ENCODE measurements at regions not wholly inside any gene's neighbourhood (a gene's known extent, or its start where the extent isn't known, plus 50 kb on each side); places are given as distances from the start of the nearest gene placed in this dataset.
"Not testable (repeated sequence)": the region's sequence is repeated elsewhere in the genome, so short reads cannot be mapped to it uniquely, and the experiment has no call there.

GRCh38 chr15:22569486-22569885 is 110.8 kb downstream of the GOLGA6L22 start:
- DNase-seq (ENCODE audit: low read depth in 2 of 2): not testable (repeated sequence)

GRCh38 chr15:22572152-22572735 is 113.5 kb downstream of the GOLGA6L22 start:
- not testable (repeated sequence) for DNase-seq (ENCODE audit: low read depth in 2 of 2); H3K4me1 ChIP-seq (ENCODE audit: control insufficient read depth, extremely low read depth, insufficient read depth, low read length); H3K4me3 ChIP-seq (replicated peaks in 1 of 4; ENCODE audit: control extremely low read depth in 1 of 4, insufficient read depth in 1 of 4, low read depth in 3 of 4, low read length in 4 of 4); H3K9me3 ChIP-seq (ENCODE audit: control insufficient read depth, insufficient read depth, low read depth, low read length); H3K9ac ChIP-seq (ENCODE audit: insufficient read depth, low read length); H3K27me3 ChIP-seq (ENCODE audit: control insufficient read depth, insufficient read depth, low read length); H3K79me2 ChIP-seq (ENCODE audit: control insufficient read depth, insufficient read depth, low read length); H3K4me2 ChIP-seq (ENCODE audit: extremely low read depth, insufficient read depth, low read length); H3K27ac ChIP-seq (ENCODE audit: insufficient read depth, low read length); H2AFZ ChIP-seq (ENCODE audit: low read length); H3K36me3 ChIP-seq (ENCODE audit: control insufficient read depth, insufficient read depth, low read length); H4K20me1 ChIP-seq (ENCODE audit: control insufficient read depth, extremely low read depth, insufficient read depth, low read length)

More at GRCh38 chr15:22569486-22569885, 110.8 kb downstream of the GOLGA6L22 start:
- not testable (repeated sequence) for H3K27me3 ChIP-seq (ENCODE audit: control insufficient read depth, insufficient read depth, low read length); H4K20me1 ChIP-seq (ENCODE audit: control insufficient read depth, extremely low read depth, insufficient read depth, low read length); H3K4me3 ChIP-seq (replicated peaks in 1 of 4; ENCODE audit: control extremely low read depth in 1 of 4, insufficient read depth in 1 of 4, low read depth in 3 of 4, low read length in 4 of 4); H3K9me3 ChIP-seq (ENCODE audit: control insufficient read depth, insufficient read depth, low read depth, low read length); H3K27ac ChIP-seq (ENCODE audit: insufficient read depth, low read length); H3K79me2 ChIP-seq (ENCODE audit: control insufficient read depth, insufficient read depth, low read length); H3K9ac ChIP-seq (ENCODE audit: insufficient read depth, low read length); H3K4me2 ChIP-seq (ENCODE audit: extremely low read depth, insufficient read depth, low read length); H3K4me1 ChIP-seq (ENCODE audit: control insufficient read depth, extremely low read depth, insufficient read depth, low read length); H2AFZ ChIP-seq (ENCODE audit: low read length); H3K36me3 ChIP-seq (ENCODE audit: control insufficient read depth, insufficient read depth, low read length)

DNA sequence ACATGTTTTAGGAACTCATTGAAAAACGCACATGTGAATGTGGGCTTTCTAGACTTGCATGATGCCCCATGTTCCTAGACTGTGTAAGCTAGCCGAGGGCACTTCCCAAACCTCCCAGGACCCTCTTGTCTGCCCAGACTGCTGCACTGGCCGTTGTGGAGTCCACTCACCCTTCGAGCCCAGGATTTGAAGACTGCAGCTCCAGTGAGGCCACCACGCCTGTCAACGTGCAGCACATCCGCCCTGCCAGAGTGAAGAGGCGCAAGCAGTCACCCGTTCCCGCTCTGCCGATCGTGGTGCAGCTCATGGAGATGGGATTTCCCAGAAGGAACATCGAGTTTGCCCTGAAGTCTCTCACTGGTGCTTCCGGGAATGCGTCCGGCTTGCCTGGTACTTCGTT is 114.1 kb downstream of the GOLGA6L22 start:
- not testable (repeated sequence) for H3K4me1 ChIP-seq (ENCODE audit: control insufficient read depth, extremely low read depth, insufficient read depth, low read length); H3K4me2 ChIP-seq (ENCODE audit: extremely low read depth, insufficient read depth, low read length); H3K27me3 ChIP-seq (ENCODE audit: control insufficient read depth, insufficient read depth, low read length); H3K79me2 ChIP-seq (ENCODE audit: control insufficient read depth, insufficient read depth, low read length); H4K20me1 ChIP-seq (ENCODE audit: control insufficient read depth, extremely low read depth, insufficient read depth, low read length); H3K4me3 ChIP-seq (replicated peaks in 1 of 4; ENCODE audit: control extremely low read depth in 1 of 4, insufficient read depth in 1 of 4, low read depth in 3 of 4, low read length in 4 of 4); H3K9ac ChIP-seq (ENCODE audit: insufficient read depth, low read length); H3K9me3 ChIP-seq (ENCODE audit: control insufficient read depth, insufficient read depth, low read depth, low read length); DNase-seq (ENCODE audit: low read depth in 2 of 2); H3K27ac ChIP-seq (ENCODE audit: insufficient read depth, low read length); H3K36me3 ChIP-seq (ENCODE audit: control insufficient read depth, insufficient read depth, low read length); H2AFZ ChIP-seq (ENCODE audit: low read length)

- not testable (repeated sequence) for H3K36me3 ChIP-seq (ENCODE audit: control insufficient read depth, insufficient read depth, low read length); H3K27ac ChIP-seq (ENCODE audit: insufficient read depth, low read length); DNase-seq (ENCODE audit: low read depth in 2 of 2)
Measured at GRCh38 chr15:22577828-22578227, 119.1 kb downstream of the GOLGA6L22 start.

DNA sequence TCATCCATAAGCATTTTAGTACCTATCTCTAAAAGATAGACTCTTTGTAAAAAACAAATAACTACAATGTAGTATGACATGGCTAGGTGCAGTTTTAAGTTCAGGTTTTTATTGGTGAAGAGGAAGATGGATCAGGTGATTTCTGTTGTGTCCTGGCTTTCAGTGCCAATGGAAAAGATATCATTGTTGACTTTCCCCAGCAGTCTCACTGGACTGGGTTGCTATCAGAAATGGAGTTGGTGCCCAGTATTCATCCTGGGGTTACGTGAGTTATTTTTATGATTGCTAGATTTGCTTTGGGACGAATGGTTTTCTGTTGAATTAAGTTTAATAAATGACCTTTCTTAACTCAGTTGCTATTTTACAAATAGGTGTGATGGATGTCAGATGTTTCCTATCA is 120.5 kb downstream of the GOLGA6L22 start:
- H2AFZ ChIP-seq (ENCODE audit: low read length); H3K4me2 ChIP-seq (ENCODE audit: extremely low read depth, insufficient read depth, low read length); H3K36me3 ChIP-seq (ENCODE audit: control insufficient read depth, insufficient read depth, low read length); H4K20me1 ChIP-seq (ENCODE audit: control insufficient read depth, extremely low read depth, insufficient read depth, low read length); H3K9me3 ChIP-seq (ENCODE audit: control insufficient read depth, insufficient read depth, low read depth, low read length); H3K79me2 ChIP-seq (ENCODE audit: control insufficient read depth, insufficient read depth, low read length); DNase-seq (ENCODE audit: low read depth in 2 of 2); H3K9ac ChIP-seq (ENCODE audit: insufficient read depth, low read length); H3K4me1 ChIP-seq (ENCODE audit: control insufficient read depth, extremely low read depth, insufficient read depth, low read length); H3K27ac ChIP-seq (ENCODE audit: insufficient read depth, low read length); H3K4me3 ChIP-seq (replicated peaks in 1 of 4; ENCODE audit: control extremely low read depth in 1 of 4, insufficient read depth in 1 of 4, low read depth in 3 of 4, low read length in 4 of 4); H3K27me3 ChIP-seq (ENCODE audit: control insufficient read depth, insufficient read depth, low read length): not testable (repeated sequence)

More at GRCh38 chr15:22577828-22578227, 119.1 kb downstream of the GOLGA6L22 start:
- not testable (repeated sequence) for H3K9ac ChIP-seq (ENCODE audit: insufficient read depth, low read length); H3K27me3 ChIP-seq (ENCODE audit: control insufficient read depth, insufficient read depth, low read length); H3K4me1 ChIP-seq (ENCODE audit: control insufficient read depth, extremely low read depth, insufficient read depth, low read length); H3K79me2 ChIP-seq (ENCODE audit: control insufficient read depth, insufficient read depth, low read length); H2AFZ ChIP-seq (ENCODE audit: low read length); H4K20me1 ChIP-seq (ENCODE audit: control insufficient read depth, extremely low read depth, insufficient read depth, low read length); H3K4me2 ChIP-seq (ENCODE audit: extremely low read depth, insufficient read depth, low read length); H3K4me3 ChIP-seq (replicated peaks in 1 of 4; ENCODE audit: control extremely low read depth in 1 of 4, insufficient read depth in 1 of 4, low read depth in 3 of 4, low read length in 4 of 4); H3K9me3 ChIP-seq (ENCODE audit: control insufficient read depth, insufficient read depth, low read depth, low read length)

DNA sequence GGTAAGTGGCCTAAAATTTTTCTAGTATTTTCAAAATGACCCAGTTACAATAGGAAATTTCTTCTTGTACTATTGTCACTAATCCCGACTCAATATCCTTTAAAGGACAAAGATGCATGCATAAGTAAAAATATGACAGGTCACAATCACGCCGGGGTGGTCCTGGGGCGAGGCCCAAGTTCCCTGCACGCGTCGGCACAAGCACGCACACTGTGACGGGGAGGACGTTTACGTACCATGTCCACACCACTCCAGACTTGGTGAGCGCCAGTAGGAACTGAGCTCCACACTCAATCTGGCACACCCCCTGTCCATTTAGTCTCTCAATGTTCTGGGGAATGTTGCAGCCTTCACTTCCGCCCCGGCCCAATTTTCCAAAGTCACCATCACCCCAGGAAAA is 128.7 kb downstream of the GOLGA6L22 start:
- H3K4me3 ChIP-seq (replicated peaks in 1 of 4; ENCODE audit: control extremely low read depth in 1 of 4, insufficient read depth in 1 of 4, low read depth in 3 of 4, low read length in 4 of 4); H2AFZ ChIP-seq (ENCODE audit: low read length); H4K20me1 ChIP-seq (ENCODE audit: control insufficient read depth, extremely low read depth, insufficient read depth, low read length); H3K9me3 ChIP-seq (ENCODE audit: control insufficient read depth, insufficient read depth, low read depth, low read length); H3K4me1 ChIP-seq (ENCODE audit: control insufficient read depth, extremely low read depth, insufficient read depth, low read length); H3K4me2 ChIP-seq (ENCODE audit: extremely low read depth, insufficient read depth, low read length); H3K36me3 ChIP-seq (ENCODE audit: control insufficient read depth, insufficient read depth, low read length); H3K27ac ChIP-seq (ENCODE audit: insufficient read depth, low read length); H3K27me3 ChIP-seq (ENCODE audit: control insufficient read depth, insufficient read depth, low read length); H3K79me2 ChIP-seq (ENCODE audit: control insufficient read depth, insufficient read depth, low read length); DNase-seq (ENCODE audit: low read depth in 2 of 2); H3K9ac ChIP-seq (ENCODE audit: insufficient read depth, low read length): not testable (repeated sequence)

DNA sequence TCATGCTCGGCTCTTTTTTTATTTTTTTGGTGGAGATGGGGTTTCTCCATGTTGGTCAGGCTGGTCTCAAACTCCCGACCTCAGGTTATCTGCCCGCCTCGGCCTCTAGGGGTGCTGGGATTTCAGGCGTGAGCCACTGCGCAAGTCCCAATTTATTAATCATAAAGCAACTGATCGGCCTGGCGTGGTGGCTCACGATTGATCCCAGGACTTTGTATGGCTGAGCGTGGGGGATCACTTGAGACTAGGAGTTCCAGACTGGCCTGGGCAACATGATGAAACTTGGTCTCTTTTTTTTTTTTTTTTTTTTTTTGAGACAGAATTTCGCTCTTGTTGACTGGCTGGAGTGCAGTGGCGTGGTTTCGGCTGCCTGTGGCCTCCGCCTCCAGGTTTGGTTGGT is 139.8 kb downstream of the GOLGA6L22 start:
- not testable (repeated sequence) for H3K36me3 ChIP-seq (ENCODE audit: control insufficient read depth, insufficient read depth, low read length); H3K9ac ChIP-seq (ENCODE audit: insufficient read depth, low read length); H3K4me2 ChIP-seq (ENCODE audit: extremely low read depth, insufficient read depth, low read length); H3K27me3 ChIP-seq (ENCODE audit: control insufficient read depth, insufficient read depth, low read length); H3K9me3 ChIP-seq (ENCODE audit: control insufficient read depth, insufficient read depth, low read depth, low read length); H3K4me1 ChIP-seq (ENCODE audit: control insufficient read depth, extremely low read depth, insufficient read depth, low read length); H2AFZ ChIP-seq (ENCODE audit: low read length); H3K79me2 ChIP-seq (ENCODE audit: control insufficient read depth, insufficient read depth, low read length); H4K20me1 ChIP-seq (ENCODE audit: control insufficient read depth, extremely low read depth, insufficient read depth, low read length); DNase-seq (ENCODE audit: low read depth in 2 of 2); H3K4me3 ChIP-seq (replicated peaks in 1 of 4; ENCODE audit: control extremely low read depth in 1 of 4, insufficient read depth in 1 of 4, low read depth in 3 of 4, low read length in 4 of 4); H3K27ac ChIP-seq (ENCODE audit: insufficient read depth, low read length)

All from fibroblast of lung (primary cell).